ENCODE measurements at regions not wholly inside any gene's neighbourhood (a gene's known extent, or its start where the extent isn't known, plus 50 kb on each side); places are given as distances from the start of the nearest gene placed in this dataset.

- Histone ChIP-seq H3K9me3 (no peaks in the 10 kb centered on the region), H3K4me3 (no peak overlapping the region), H3K27ac (no peak overlapping the region), H3K27me3 (no peaks in the 10 kb centered on the region), H3K4me1 (no peaks in the 10 kb centered on the region), H3K36me3 (ENCODE audit: low read depth, missing control alignments) (no peaks in the 10 kb centered on the region)
- 91 to 92% methylated on average over 6 of the region's 6 CpGs for WGBS, 2 donors
- DNase-seq = no peak
- intact Hi-C loops (cut with DNase I; ENCODE audit: low total_unique reads) = no loop called here
- TF ChIP-seq, protein P1, sequence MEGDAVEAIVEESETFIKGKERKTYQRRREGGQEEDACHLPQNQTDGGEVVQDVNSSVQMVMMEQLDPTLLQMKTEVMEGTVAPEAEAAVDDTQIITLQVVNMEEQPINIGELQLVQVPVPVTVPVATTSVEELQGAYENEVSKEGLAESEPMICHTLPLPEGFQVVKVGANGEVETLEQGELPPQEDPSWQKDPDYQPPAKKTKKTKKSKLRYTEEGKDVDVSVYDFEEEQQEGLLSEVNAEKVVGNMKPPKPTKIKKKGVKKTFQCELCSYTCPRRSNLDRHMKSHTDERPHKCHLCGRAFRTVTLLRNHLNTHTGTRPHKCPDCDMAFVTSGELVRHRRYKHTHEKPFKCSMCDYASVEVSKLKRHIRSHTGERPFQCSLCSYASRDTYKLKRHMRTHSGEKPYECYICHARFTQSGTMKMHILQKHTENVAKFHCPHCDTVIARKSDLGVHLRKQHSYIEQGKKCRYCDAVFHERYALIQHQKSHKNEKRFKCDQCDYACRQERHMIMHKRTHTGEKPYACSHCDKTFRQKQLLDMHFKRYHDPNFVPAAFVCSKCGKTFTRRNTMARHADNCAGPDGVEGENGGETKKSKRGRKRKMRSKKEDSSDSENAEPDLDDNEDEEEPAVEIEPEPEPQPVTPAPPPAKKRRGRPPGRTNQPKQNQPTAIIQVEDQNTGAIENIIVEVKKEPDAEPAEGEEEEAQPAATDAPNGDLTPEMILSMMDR (IDR thresholded peaks at IDR 0.05) = no peak
- no peak for TF ChIP-seq POLR2A (IDR thresholded peaks at IDR 0.05)
Measured at GRCh38 chr3:188007897-188008296, 146.1 kb upstream of the LPP start.

GRCh38 chr3:188008582-188009213 is 145.3 kb upstream of the LPP start:
- Histone ChIP-seq H3K4me3 (no peak overlapping the region), H3K9me3 (no peaks in the 10 kb centered on the region), H3K27ac (no peak overlapping the region), H3K36me3 (ENCODE audit: low read depth, missing control alignments) (no peaks in the 10 kb centered on the region), H3K4me1 (no peaks in the 10 kb centered on the region), H3K27me3 (no peaks in the 10 kb centered on the region)
- TF ChIP-seq, protein P1 (IDR thresholded peaks at IDR 0.05) = no peak
- TF ChIP-seq POLR2A (IDR thresholded peaks at IDR 0.05) = no peak
- intact Hi-C loops (cut with DNase I; ENCODE audit: low total_unique reads) = no loop called here
- 91 to 97% methylated on average over 3 of the region's 3 CpGs for WGBS, 2 donors
- DNase-seq = no peak

GRCh38 chr3:188010478-188010877 is 143.5 kb upstream of the LPP start:
- TF ChIP-seq, protein P1 (IDR thresholded peaks at IDR 0.05) = no peak
- no peak for TF ChIP-seq POLR2A (IDR thresholded peaks at IDR 0.05)
- 85 to 92% methylated on average over 8 of the region's 8 CpGs for WGBS, 2 donors
- intact Hi-C loops (cut with DNase I; ENCODE audit: low total_unique reads) = no loop called here

GRCh38 chr3:188019727-188020126 is 134.2 kb upstream of the LPP start:
- Histone ChIP-seq H3K36me3 (ENCODE audit: low read depth, missing control alignments) (no peaks in the 10 kb centered on the region), H3K9me3 (no peaks in the 10 kb centered on the region), H3K4me3 (no peak overlapping the region), H3K27me3 (no peaks in the 10 kb centered on the region), H3K4me1 (peaks cover 9% of the 10 kb centered on the region), H3K27ac (no peak overlapping the region)
- intact Hi-C loops (cut with DNase I; ENCODE audit: low total_unique reads) = no loop called here
- WGBS, 2 donors = 71 to 77% methylated on average over 4 of the region's 4 CpGs
- no peak for DNase-seq
- TF ChIP-seq POLR2A (IDR thresholded peaks at IDR 0.05) = no peak
- TF ChIP-seq, protein P1 (IDR thresholded peaks at IDR 0.05) = no peak

More at GRCh38 chr3:188010478-188010877, 143.5 kb upstream of the LPP start:
- Histone ChIP-seq H3K4me3 (no peak overlapping the region), H3K9me3 (no peaks in the 10 kb centered on the region), H3K4me1 (no peaks in the 10 kb centered on the region), H3K27ac (no peak overlapping the region), H3K27me3 (no peaks in the 10 kb centered on the region), H3K36me3 (ENCODE audit: low read depth, missing control alignments) (no peaks in the 10 kb centered on the region)
- DNase-seq = no peak

- Histone ChIP-seq H3K27me3 (no peaks in the 10 kb centered on the region), H3K27ac (peak overlapping the region in 1 of 2 donors; percentile 51), H3K4me3 (no peak overlapping the region), H3K9me3 (no peaks in the 10 kb centered on the region), H3K4me1 (peaks cover 9% of the 10 kb centered on the region), H3K36me3 (ENCODE audit: low read depth, missing control alignments) (no peaks in the 10 kb centered on the region)
- TF ChIP-seq, protein P1 (IDR thresholded peaks at IDR 0.05) = no peak
- TF ChIP-seq POLR2A (IDR thresholded peaks at IDR 0.05) = no peak
- no peak for DNase-seq
- 66 to 81% methylated on average over 3 of the region's 3 CpGs for WGBS, 2 donors
- intact Hi-C loops (cut with DNase I; ENCODE audit: low total_unique reads) = no loop called here
Measured at GRCh38 chr3:188021041-188021440, 132.9 kb upstream of the LPP start.
